Activated CD8-positive, alpha-beta memory T cell treated with anti-CD3 and anti-CD28 coated beads for 24 hours (primary cell): ENCODE measurements at regions not wholly inside any gene's neighbourhood (a gene's known extent, or its start where the extent isn't known, plus 50 kb on each side); places are given as distances from the start of the nearest gene placed in this dataset.

Experiments used
- DNase-seq: peaks from one replicate; pipeline ENCODE4 v3.0.0-alpha.2; 2020

- DNase-seq: no peak
These were observed 145.2 kb upstream of the AKIRIN2 start for GRCh38 chr6:87847135-87847829.

GRCh38 chr6:87846434-87846833, 144.4 kb upstream of the AKIRIN2 start:
- no peak for DNase-seq

DNA sequence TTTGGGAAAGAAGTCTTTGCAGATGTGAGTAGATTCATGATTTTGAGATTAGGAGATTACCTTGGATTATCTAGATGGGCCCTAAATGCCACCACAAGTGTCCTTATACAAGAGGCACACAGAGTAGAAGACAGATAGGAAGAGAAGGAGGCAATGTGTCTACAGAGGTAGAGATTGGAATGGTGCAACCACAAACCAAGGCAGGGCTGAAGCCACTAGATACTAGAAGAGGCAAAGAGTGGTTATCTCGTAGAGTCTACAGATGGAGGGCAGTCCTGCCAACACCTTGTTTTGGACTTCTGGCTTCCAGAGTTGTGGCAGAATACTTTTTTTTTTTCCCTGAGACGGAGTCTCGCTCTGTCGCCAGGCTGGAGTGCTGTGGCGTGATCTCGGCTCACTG, 138.3 kb upstream of the AKIRIN2 start:
- DNase-seq: no peak

- no peak for DNase-seq
These were observed 135.8 kb upstream of the AKIRIN2 start for GRCh38 chr6:87837876-87838275.

DNA sequence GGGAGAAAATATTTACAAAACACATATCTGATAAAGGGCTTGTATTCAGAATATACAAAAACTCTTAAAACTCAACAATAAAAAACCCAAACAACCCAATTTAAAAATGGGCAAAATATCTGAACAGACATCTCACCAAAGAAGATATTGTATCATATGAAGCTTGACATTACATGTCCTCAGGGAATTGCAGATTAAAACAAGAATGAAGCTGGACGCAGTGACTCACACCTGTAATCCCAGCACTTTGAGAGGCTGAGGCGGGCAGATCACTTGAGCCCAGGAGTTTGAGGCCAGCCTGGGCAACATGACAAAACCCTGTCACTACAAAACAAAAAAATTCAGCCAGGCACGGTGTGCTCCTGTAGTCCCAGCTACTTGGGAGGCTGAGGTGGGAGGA, 135.4 kb upstream of the AKIRIN2 start:
- DNase-seq: no peak

DNA sequence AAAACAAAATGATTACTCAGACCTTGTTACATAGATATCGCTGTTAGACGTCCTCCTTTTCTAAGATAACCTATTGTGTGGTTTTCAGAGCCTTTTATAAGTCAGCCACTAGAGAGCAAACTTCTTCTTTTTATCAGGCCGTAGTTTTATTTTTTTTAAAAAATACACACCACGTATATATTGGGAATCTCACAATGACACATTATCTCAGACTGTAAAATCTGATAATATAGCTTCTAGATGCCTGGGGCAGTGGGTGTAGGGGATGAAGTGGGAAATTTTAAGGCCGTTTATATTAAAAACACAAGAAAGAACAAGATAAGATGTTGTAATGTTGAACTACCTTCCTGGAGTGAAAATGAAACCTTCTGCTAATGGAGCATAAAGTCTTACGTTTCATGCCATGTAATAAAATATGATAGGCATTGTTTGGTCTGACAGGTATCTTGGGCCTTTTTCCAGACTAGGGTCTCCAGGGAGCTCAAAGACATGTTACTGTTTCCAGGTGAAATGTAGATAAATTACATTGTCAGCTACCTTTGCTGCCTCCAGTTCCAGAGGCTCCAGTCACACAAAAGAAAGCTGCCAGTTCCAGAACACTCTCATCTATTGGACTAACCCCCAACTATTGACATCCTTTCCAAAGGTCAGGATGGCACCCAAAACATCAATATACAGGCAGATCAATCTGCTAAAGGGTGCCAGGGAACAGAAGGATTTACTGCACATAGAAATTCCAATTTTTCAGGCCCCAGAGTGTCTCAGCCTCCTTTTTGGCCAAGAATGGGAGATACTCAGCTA, 130.2 kb upstream of the AKIRIN2 start:
- DNase-seq: no peak

GRCh38 chr6:87830907-87831306, 128.9 kb upstream of the AKIRIN2 start:
- DNase-seq: no peak

DNA sequence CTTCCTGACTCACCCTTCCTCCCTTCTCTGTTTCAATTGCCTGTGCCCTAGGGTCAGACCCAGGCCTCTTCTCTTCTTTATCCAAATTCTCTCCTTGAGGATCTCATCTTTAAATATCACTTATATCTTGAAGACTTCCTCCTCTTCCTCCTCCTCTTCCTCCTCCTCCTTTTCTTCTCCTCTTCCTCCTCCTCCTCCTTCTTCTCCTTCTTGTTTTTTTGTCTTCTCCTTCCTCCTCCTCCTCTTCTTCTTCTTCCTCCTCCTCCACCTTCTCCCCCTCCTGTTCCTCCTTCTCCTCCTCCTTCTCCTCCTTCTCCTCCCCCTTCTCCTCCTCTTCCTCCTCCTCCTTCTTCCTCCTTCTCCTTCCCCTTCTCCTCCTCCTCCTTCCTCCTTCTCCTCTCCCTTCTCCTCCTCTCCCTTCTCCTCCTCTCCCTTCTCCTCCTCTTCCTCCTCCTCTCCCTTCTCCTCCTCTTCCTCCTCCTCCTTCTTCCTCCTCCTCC, 127.6 kb upstream of the AKIRIN2 start:
- no peak for DNase-seq

DNA sequence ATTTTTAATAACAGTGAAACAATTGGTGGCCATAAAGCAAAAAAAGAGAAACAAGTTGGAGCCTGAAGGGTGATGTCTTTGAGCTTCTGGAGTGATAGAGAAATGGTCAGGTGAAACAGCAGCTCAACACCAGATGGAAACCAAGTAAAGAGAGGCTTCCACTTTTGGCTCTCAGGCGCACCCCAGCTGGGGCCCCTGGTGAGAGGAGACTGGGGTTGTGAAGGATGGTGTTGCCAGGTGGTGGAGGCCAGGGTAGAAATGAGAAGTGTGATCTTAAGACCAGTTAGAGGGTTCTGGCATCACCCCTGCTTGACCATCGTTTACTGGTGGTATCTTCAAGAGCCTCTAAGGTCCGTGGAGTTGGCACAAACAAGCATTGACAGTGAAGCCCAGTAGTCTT, 126.0 kb upstream of the AKIRIN2 start:
- DNase-seq: no peak

DNA sequence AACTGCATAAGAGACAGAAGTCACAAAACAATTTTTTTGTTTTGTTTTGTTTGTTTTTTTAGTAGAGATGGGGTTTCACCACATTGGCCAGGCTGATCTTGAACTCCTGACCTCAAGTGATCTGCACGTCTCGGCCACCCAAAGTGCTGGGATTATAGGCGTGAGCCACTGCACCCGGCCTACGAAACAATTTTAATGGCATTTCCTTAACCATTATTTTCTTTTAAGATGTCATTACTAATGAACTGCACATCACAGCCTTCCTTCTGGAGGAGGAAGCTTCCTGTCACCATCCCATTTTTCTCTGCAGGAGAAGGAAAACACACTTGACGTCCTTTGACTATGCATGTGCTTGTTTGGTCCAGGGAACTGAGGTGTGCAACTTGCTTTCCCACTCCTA, 125.3 kb upstream of the AKIRIN2 start:
- no peak for DNase-seq

- DNase-seq: no peak
These were observed 124.4 kb upstream of the AKIRIN2 start for GRCh38 chr6:87826424-87826823.

- no peak for DNase-seq
These were observed 123.8 kb upstream of the AKIRIN2 start for GRCh38 chr6:87825821-87826221.

DNA sequence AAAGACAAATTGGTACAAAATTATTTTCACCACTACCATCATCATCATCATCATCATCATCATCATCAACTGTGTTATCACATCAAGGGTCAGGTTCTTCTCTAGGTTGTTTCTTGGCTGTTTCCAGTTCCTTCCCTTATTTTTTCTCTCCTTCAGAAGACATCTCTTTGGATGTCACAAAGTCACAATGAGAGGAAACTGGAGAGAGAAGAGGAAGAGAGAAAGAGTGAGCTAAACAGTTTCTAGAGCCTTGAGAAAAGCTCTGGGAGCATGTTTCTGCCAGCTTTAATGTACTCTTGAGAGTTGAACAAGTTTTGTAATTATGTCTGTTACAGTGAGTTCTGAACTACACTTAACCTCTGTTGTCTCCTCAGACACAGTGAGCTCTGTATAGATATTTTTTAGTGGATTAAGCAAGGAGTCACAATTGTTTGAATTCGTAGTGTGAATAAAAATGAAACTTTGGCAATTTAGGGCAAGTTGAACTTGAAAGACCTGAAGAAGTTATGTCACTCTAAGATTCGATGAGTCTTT, 123.0 kb upstream of the AKIRIN2 start:
- no peak for DNase-seq

DNA sequence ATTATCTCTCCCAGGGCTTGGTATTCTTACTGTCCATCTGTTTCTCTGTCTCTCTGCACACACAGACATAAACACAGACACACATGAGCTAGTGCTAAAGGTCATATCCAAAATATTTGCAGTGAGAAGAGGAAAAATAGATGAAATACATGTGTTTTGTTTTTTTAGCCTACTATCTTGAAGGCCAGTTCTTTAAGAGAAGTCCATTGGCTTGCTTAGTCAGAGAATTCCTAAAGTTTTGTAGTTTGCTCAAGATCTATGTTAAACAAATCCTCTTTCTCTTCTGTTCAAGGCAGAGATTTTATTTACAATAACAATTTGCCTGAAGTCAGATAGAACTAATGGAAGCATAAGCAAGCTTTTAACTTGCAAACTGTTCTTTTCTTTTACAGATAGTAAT, 120.0 kb upstream of the AKIRIN2 start:
- no peak for DNase-seq

GRCh38 chr6:87820343-87820984, 118.4 kb upstream of the AKIRIN2 start:
- no peak for DNase-seq

- no peak for DNase-seq
These were observed 115.2 kb upstream of the AKIRIN2 start for GRCh38 chr6:87817183-87817582.

DNA sequence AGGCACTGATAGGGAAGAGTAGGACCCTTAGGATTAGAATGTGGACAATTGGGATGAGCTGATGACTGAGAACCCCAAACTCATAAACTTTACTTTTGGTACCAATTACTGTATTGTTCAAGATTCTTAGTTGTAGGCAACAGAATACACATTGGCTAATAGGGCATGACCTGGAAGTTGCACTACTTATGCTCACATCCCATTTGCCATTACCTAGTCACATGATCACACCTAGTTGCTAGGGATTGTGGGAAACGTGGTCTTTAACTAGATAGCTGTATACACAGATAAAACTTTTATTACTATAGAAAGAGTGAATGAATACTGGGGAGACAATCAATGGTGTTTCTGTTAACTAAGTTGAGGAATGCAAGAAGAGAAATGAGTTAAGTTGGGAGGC, 113.4 kb upstream of the AKIRIN2 start:
- DNase-seq: no peak

DNA sequence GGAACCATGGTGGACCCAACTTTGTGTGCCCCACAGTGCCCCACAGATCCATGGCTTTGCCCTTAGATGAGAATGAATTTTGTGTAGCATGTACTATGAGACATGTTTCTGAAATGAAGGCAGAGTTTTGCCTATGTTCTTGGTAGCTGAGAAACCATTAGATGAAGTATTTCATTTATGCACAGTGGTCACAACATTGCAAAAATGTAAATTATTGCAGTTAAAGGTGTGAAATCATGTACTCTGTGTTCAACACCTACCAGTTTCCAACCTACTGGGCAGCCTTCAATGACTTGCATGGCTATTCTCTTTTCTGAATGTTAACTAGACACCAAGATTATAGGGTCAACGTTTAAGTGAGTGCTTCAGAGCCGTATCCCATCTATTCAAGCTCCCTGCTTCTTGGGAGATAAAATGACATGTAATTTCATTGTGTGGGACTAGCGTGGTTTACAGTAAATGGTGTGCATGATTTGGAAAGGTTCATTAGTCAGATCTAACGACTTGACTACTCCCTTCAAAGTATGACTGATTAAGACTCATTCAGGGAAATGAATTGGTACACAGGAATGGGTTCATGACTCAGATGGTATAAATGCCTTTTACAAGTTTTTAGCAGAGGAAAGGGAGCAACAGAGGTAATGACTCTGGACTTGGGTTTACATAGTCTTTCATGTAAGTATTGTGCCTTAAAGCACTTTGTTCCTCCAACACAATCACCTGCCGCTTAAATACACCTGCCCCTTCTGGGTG, 106.1 kb upstream of the AKIRIN2 start:
- DNase-seq: no peak

DNA sequence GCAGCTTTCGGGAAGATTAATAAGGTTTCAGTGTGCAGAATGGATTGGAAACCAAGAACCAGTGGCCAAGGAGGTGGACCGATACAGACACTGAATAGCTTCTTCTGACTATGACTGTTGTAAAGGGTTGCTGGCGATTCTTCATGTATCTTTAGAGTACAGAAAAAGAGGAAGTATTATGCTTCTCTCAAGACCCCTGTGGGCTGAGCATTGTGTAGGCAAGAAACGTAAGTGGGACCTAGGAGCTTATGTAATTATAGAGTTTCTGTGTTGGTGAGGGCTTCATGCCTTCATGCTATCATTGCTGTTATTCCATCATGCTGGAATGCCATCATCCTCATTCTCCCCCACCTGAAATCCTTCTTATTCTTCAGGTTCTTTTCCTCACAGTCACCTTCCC, 105.4 kb upstream of the AKIRIN2 start:
- DNase-seq: no peak

DNA sequence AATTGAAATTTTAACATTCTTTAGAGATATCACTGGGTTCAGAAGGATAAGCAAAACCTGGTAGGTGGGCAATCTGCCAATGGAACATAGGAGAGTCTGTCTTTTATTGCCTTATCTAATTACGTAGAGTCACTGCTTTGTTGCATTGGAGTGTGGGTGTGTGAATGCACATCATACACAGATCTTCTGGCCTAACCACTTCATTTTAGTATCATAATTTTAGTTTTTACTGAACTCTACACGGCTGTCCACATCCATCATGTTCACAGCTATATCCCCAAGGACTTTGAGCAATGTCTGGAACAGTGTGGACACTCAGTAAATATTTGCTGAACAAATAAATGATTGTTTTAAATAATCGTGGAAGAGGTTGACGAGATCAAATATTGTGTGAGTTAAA, 104.6 kb upstream of the AKIRIN2 start:
- DNase-seq: no peak

GRCh38 chr6:87806099-87806498, 104.1 kb upstream of the AKIRIN2 start:
- no peak for DNase-seq

DNA sequence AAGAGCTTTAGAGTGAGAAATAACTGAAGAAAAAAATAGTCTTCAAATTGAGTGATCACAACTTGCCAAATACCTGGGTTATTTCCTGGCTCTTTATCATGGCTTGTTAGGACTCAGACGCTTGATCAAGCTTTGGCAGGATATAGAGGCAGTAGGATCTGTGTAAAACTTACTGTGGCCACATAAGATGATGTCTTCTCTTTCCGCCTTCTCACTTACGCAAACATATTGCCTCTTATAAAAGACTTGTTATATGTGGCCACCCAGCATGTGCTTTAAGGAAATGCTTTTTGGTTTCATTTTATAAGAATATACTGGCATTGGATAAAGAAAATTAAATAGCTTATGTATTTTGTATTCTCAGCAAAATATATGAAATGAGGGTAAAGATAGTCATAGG, 101.8 kb upstream of the AKIRIN2 start:
- DNase-seq: no peak

- DNase-seq: no peak
These were observed 97.6 kb upstream of the AKIRIN2 start for GRCh38 chr6:87799651-87800050.
